Mesendoderm (in vitro differentiated cells): ENCODE measurements at regions not wholly inside any gene's neighbourhood (a gene's known extent, or its start where the extent isn't known, plus 50 kb on each side); places are given as distances from the start of the nearest gene placed in this dataset.

ENCODE experiments used
- DNase-seq: peaks from one replicate; pipeline ENCODE4 v3.0.0; 2013
- H2AK5ac ChIP-seq: 2 replicates; pipeline ENCODE4 v1.6.1; 2013; ENCODE audit warnings: low read length, inconsistent platforms
- H2BK120ac ChIP-seq: 2 replicates; pipeline ENCODE4 v1.6.1; 2013; ENCODE audit warnings: low read depth, mild to moderate bottlenecking, low read length, moderate library complexity, mixed read lengths
- H2BK15ac ChIP-seq: replicated peaks from 2 replicates; pipeline ENCODE4 v1.6.1; 2013; ENCODE audit warnings: low read depth, mild to moderate bottlenecking, moderate library complexity
- H2BK5ac ChIP-seq: 2 replicates; pipeline ENCODE4 v1.6.1; 2013; ENCODE audit warnings: low read length, inconsistent platforms
- H3K18ac ChIP-seq: 2 replicates; pipeline ENCODE4 v1.6.1; 2013; ENCODE audit warnings: mild to moderate bottlenecking, low read length, mixed read lengths
- H3K23ac ChIP-seq: one replicate; pipeline ENCODE4 v1.6.1; 2013; ENCODE audit warnings: low read length
- H3K27ac ChIP-seq: 2 replicates; pipeline ENCODE4 v1.5.1; 2013; ENCODE audit warnings: low read depth, mild to moderate bottlenecking, inconsistent platforms, low read length, moderate library complexity
- H3K27me3 ChIP-seq: 2 replicates; pipeline ENCODE4 v1.6.1; 2013; ENCODE audit warnings: low read length, control low read depth, mild to moderate bottlenecking, inconsistent platforms; ENCODE audit not compliant: insufficient read depth, poor library complexity
- H3K36me3 ChIP-seq: 2 replicates; pipeline ENCODE4 v1.6.1; 2013; ENCODE audit warnings: low read length, inconsistent platforms; ENCODE audit not compliant: control insufficient read depth, insufficient read depth
- H3K4ac ChIP-seq: one replicate; pipeline ENCODE4 v1.6.1; 2013; ENCODE audit warnings: low read depth, mild to moderate bottlenecking, low read length, moderate library complexity
- H3K4me1 ChIP-seq: 2 replicates; pipeline ENCODE4 v1.6.1; 2013; ENCODE audit warnings: low read depth, low read length, inconsistent platforms; ENCODE audit not compliant: control insufficient read depth
- H3K4me2 ChIP-seq: 2 replicates; pipeline ENCODE4 v1.6.1; 2013; ENCODE audit warnings: low read length
- H3K4me3 ChIP-seq: 2 replicates; pipeline ENCODE4 v1.5.1; 2013; ENCODE audit warnings: mild to moderate bottlenecking, low read length
- H3K56ac ChIP-seq: one replicate; pipeline ENCODE4 v1.6.1; 2013; ENCODE audit warnings: low read length
- H3K79me1 ChIP-seq: 2 replicates; pipeline ENCODE4 v1.6.1; 2013; ENCODE audit warnings: low read length, inconsistent platforms
- H3K79me2 ChIP-seq: 2 replicates; pipeline ENCODE4 v1.6.1; 2013; ENCODE audit warnings: mild to moderate bottlenecking, low read length; ENCODE audit not compliant: control insufficient read depth, insufficient read depth
- H3K9ac ChIP-seq: 2 replicates; pipeline ENCODE4 v1.6.1; 2013; ENCODE audit warnings: low read length, inconsistent platforms
- H4K5ac ChIP-seq: one replicate; pipeline ENCODE4 v1.6.1; 2013; ENCODE audit warnings: low read length
- H4K8ac ChIP-seq: one replicate; pipeline ENCODE4 v1.6.1; 2013; ENCODE audit warnings: low read depth, mild to moderate bottlenecking, control low read depth, low read length, moderate library complexity
- WGBS: extraction: QIAGEN DNeasy Blood & Tissue Kit; methylation state at CpG from one replicate; pipeline ENCODE4 v1.1.7; 2013; ENCODE audit warnings: low lambda C conversion rate, missing lambda C conversion rate; ENCODE audit not compliant: insufficient coverage; ENCODE audit errors: extremely low coverage; 5-methylcytosine and 5-hydroxymethylcytosine counted together

DNA sequence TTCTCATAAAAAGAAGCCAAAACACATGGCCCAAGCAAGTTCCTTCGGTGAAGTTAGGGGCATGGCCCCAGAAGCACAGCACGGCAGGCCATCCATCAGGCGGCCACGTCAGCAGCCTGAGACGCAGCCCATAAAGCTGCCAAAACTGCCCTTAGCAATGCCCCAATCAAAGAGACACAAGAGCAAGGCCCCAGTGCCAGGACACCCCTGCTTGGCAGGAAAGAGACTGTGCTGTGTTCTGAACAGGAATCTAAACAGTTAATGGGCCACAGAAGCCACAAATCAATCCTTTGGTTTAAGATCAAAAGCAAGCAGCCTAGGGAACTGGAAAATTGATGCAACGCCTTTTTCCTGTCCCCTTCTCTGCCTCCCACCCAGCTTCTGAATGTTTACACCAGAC is 497.0 kb upstream of the USP24 start:
- no peak overlapping the region for H3K56ac ChIP-seq
- no peak overlapping the region for H3K27ac ChIP-seq
- no CpG with 5 or more reads among the region's 6 CpGs for WGBS
- no peaks in the 10 kb centered on the region for H3K79me1 ChIP-seq
- no peak overlapping the region for H3K4me2 ChIP-seq
- H2BK5ac ChIP-seq = no peak overlapping the region
- H2BK15ac ChIP-seq = no peak overlapping the region
- H2BK120ac ChIP-seq = no peak overlapping the region
- H3K4me3 ChIP-seq = no peak overlapping the region
- no peak overlapping the region for H3K23ac ChIP-seq
- H3K18ac ChIP-seq = no peak overlapping the region
- H4K8ac ChIP-seq = no peak overlapping the region
- no peaks in the 10 kb centered on the region for H3K79me2 ChIP-seq
- no peaks in the 10 kb centered on the region for H3K27me3 ChIP-seq
- no peak overlapping the region for H4K5ac ChIP-seq
- H3K9ac ChIP-seq = no peak overlapping the region
- no peaks in the 10 kb centered on the region for H3K4me1 ChIP-seq
- H3K36me3 ChIP-seq = no peaks in the 10 kb centered on the region
- no peak overlapping the region for H3K4ac ChIP-seq
- H2AK5ac ChIP-seq = no peak overlapping the region
- DNase-seq = no peak

DNA sequence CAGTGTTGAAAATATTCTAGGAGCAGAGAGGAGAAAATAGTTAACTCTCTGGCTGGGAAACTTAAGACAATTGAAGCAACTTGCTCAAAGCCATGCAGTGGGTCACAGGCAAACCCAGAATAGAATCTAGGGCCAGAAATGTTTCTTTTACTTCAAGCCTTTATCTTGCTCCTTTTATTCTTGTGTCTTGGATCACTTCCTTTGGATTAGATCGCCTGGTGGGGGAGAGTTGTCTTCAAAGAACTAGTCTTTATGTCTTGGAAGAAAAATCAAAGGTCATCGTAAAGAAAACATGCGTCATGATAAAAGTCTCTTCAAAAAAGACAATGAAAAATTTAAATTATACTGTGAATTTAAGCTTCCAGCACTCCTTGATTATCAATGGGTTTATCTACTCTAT is 493.6 kb upstream of the USP24 start:
- no peak overlapping the region for H2AK5ac ChIP-seq
- no peaks in the 10 kb centered on the region for H3K79me2 ChIP-seq
- H3K4me3 ChIP-seq = no peak overlapping the region
- H3K9ac ChIP-seq = no peak overlapping the region
- no peaks in the 10 kb centered on the region for H3K36me3 ChIP-seq
- H3K4me1 ChIP-seq = no peaks in the 10 kb centered on the region
- H3K4me2 ChIP-seq = no peak overlapping the region
- no peaks in the 10 kb centered on the region for H3K79me1 ChIP-seq
- no peak overlapping the region for H3K4ac ChIP-seq
- H2BK5ac ChIP-seq = no peak overlapping the region
- H3K23ac ChIP-seq = no peak overlapping the region
- H2BK15ac ChIP-seq = no peak overlapping the region
- no peaks in the 10 kb centered on the region for H3K27me3 ChIP-seq
- no peak overlapping the region for H3K18ac ChIP-seq
- H3K56ac ChIP-seq = no peak overlapping the region
- no CpG with 5 or more reads among the region's 3 CpGs for WGBS
- DNase-seq = no peak
- H2BK120ac ChIP-seq = no peak overlapping the region
- H4K8ac ChIP-seq = no peak overlapping the region
- no peak overlapping the region for H3K27ac ChIP-seq
- H4K5ac ChIP-seq = no peak overlapping the region

DNA sequence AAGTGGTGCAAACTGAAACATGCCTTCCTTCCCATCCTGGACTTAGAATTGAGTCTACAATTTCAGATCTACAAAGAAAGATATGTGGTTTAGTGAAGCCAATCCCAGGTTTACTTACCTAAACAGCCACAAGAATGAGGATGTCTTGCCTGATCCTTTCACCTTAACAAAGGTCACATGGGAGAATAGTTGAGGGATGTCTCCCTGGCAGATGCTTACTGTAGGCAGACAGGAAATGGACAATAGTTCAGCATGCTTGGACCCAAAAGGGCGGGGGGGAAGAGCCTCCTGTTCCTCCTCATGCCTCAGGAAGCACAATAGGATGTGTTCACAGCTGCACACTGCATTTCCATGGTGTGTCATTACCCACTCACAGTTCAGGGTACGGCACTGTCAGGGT is 492.7 kb upstream of the USP24 start:
- no peak overlapping the region for H3K9ac ChIP-seq
- no peak overlapping the region for H2BK5ac ChIP-seq
- no peak overlapping the region for H3K27ac ChIP-seq
- no peaks in the 10 kb centered on the region for H3K4me1 ChIP-seq
- no peak overlapping the region for H3K4me3 ChIP-seq
- H3K56ac ChIP-seq = no peak overlapping the region
- no peaks in the 10 kb centered on the region for H3K36me3 ChIP-seq
- H2BK120ac ChIP-seq = no peak overlapping the region
- H3K79me2 ChIP-seq = no peaks in the 10 kb centered on the region
- no peak overlapping the region for H2AK5ac ChIP-seq
- DNase-seq = no peak
- H3K79me1 ChIP-seq = no peaks in the 10 kb centered on the region
- no peak overlapping the region for H2BK15ac ChIP-seq
- no peak overlapping the region for H3K23ac ChIP-seq
- no peak overlapping the region for H3K18ac ChIP-seq
- H4K8ac ChIP-seq = no peak overlapping the region
- no peak overlapping the region for H4K5ac ChIP-seq
- WGBS = no CpG with 5 or more reads among the region's 2 CpGs
- no peak overlapping the region for H3K4ac ChIP-seq
- H3K4me2 ChIP-seq = no peak overlapping the region
- no peaks in the 10 kb centered on the region for H3K27me3 ChIP-seq

DNA sequence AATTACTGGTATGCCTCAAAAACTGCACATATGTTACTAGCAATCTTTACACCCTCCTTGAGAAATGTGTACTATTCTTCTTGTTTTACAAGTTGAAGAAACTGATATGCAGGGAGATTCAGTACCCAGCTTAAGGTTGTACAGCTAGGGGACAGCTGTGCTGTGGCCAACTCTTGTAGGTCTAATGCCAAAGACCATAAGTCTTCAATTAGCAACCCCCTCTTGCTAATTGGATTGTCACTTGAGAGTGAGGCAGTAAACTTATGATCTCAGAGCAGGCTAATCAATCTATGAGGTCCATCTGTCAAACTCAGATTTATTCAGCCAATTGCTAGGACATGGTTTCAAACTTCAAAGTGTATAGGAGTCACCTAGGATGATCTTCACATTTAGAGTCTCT is 492.0 kb upstream of the USP24 start:
- Histone ChIP-seq H3K36me3 (no peaks in the 10 kb centered on the region), H3K27me3 (no peaks in the 10 kb centered on the region), H3K56ac (no peak overlapping the region), H3K27ac (no peak overlapping the region), H2BK120ac (no peak overlapping the region), H4K8ac (no peak overlapping the region), H2BK15ac (no peak overlapping the region), H3K18ac (no peak overlapping the region), H3K9ac (no peak overlapping the region), H2AK5ac (no peak overlapping the region), H3K23ac (no peak overlapping the region), H3K79me1 (no peaks in the 10 kb centered on the region), H3K4me3 (no peak overlapping the region), H3K4ac (no peak overlapping the region), H3K4me2 (no peak overlapping the region), H4K5ac (no peak overlapping the region), H3K79me2 (no peaks in the 10 kb centered on the region), H2BK5ac (no peak overlapping the region), H3K4me1 (no peaks in the 10 kb centered on the region)
- DNase-seq = no peak

DNA sequence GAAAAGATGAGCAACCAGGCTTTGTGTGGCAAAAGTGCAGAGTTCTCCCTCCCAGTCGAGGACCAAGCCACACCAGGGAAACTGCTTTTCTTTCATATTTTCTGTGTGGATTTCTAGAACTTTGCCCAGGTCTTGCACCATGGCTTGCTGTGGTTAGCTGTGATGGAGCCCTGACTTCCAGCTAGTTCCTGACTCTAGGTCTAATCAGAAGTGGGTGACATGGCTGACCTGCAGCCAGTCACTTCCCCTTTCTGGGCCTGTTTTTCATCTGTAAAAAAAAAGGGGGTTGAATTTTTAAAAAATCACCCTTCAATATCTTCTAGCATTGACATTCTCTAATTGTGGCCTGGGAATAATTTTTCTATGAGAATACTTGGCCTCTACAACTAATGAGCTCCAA is 491.2 kb upstream of the USP24 start:
- H2BK5ac ChIP-seq = no peak overlapping the region
- no peak overlapping the region for H4K5ac ChIP-seq
- no peak overlapping the region for H3K9ac ChIP-seq
- no peak overlapping the region for H3K23ac ChIP-seq
- no peak overlapping the region for H3K4me2 ChIP-seq
- WGBS = no CpG with 5 or more reads among the region's 1 CpG
- no peaks in the 10 kb centered on the region for H3K79me2 ChIP-seq
- H2BK15ac ChIP-seq = no peak overlapping the region
- no peaks in the 10 kb centered on the region for H3K27me3 ChIP-seq
- no peak overlapping the region for H3K56ac ChIP-seq
- no peak overlapping the region for H3K4ac ChIP-seq
- no peaks in the 10 kb centered on the region for H3K4me1 ChIP-seq
- no peak overlapping the region for H4K8ac ChIP-seq
- H2BK120ac ChIP-seq = no peak overlapping the region
- no peak overlapping the region for H3K18ac ChIP-seq
- no peak overlapping the region for H2AK5ac ChIP-seq
- no peaks in the 10 kb centered on the region for H3K79me1 ChIP-seq
- H3K4me3 ChIP-seq = no peak overlapping the region
- no peaks in the 10 kb centered on the region for H3K36me3 ChIP-seq
- DNase-seq = no peak
- no peak overlapping the region for H3K27ac ChIP-seq

DNA sequence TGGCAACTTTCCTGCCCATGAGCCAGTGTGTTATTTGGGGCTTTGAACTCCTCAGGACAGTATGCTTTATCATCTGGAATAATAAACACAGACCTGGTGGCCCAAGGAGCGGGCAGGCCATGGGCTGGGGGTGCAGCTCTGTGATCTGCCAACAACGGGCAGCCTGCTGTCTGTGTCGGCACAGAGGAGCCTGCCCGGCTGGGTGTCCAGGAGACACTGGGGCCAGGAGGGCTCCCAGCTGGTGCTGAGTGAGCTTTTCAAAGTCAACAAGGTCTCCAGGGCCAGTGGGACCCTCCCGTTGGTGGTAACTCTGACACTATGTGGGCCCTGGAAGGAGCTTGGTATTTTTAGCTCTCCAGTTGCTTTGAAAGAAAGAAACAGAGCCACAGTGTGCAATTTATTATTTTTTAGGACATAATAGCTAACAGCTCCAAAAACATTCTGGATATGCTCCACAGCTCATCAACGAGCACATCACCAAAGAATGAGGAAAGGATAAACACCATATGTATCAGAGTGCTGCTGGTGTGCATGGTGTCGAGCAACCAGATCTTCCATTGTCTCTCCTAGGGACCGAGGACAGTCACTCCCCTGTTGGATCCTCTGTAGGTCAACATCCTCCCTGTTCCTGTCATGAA is 488.7 kb upstream of the USP24 start:
- H3K56ac ChIP-seq = no peak overlapping the region
- H2BK15ac ChIP-seq = no peak overlapping the region
- no peak overlapping the region for H3K18ac ChIP-seq
- H3K36me3 ChIP-seq = no peaks in the 10 kb centered on the region
- H3K79me2 ChIP-seq = no peaks in the 10 kb centered on the region
- H3K27me3 ChIP-seq = no peaks in the 10 kb centered on the region
- H3K4ac ChIP-seq = no peak overlapping the region
- DNase-seq = no peak
- no peak overlapping the region for H2AK5ac ChIP-seq
- H3K4me3 ChIP-seq = no peak overlapping the region
- H3K4me2 ChIP-seq = no peak overlapping the region
- H3K23ac ChIP-seq = no peak overlapping the region
- no CpG with 5 or more reads among the region's 8 CpGs for WGBS
- H4K8ac ChIP-seq = no peak overlapping the region
- H2BK5ac ChIP-seq = no peak overlapping the region
- H3K79me1 ChIP-seq = no peaks in the 10 kb centered on the region
- H3K27ac ChIP-seq = no peak overlapping the region
- H3K9ac ChIP-seq = no peak overlapping the region
- H3K4me1 ChIP-seq = no peaks in the 10 kb centered on the region
- H4K5ac ChIP-seq = no peak overlapping the region
- no peak overlapping the region for H2BK120ac ChIP-seq
